Type B pancreatic cell (in vitro differentiated cells): ENCODE measurements at regions not wholly inside any gene's neighbourhood (a gene's known extent, or its start where the extent isn't known, plus 50 kb on each side); places are given as distances from the start of the nearest gene placed in this dataset.

Experiments used
- DNase-seq: peaks from one replicate; pipeline ENCODE4 v3.0.0; 2021; ENCODE audit warnings: mixed read lengths; ENCODE audit not compliant: unreplicated experiment; ENCODE audit errors: extremely low spot score
- H3K27ac Mint-ChIP-seq: 2 replicates; pipeline ENCODE4 v1.8.0; 2021; ENCODE audit warnings: mild to moderate bottlenecking, mixed read lengths
- H3K27me3 Mint-ChIP-seq: 2 replicates; pipeline ENCODE4 v1.8.0; 2021; ENCODE audit warnings: mixed read lengths
- H3K36me3 Mint-ChIP-seq: 2 replicates; pipeline ENCODE4 v1.8.0; 2021; ENCODE audit warnings: mixed read lengths
- H3K4me1 Mint-ChIP-seq: one replicate; pipeline ENCODE4 v1.8.0; 2021; ENCODE audit warnings: mixed read lengths; ENCODE audit not compliant: unreplicated experiment
- H3K4me3 Mint-ChIP-seq: 2 replicates; pipeline ENCODE4 v1.8.0; 2021; ENCODE audit warnings: mild to moderate bottlenecking, mixed read lengths
- H3K9me3 Mint-ChIP-seq: 2 replicates; pipeline ENCODE4 v1.8.0; 2021; ENCODE audit warnings: mixed read lengths
- TF ChIP-seq, protein P1 (sequence below): fragments of 200-600 bp; sonication (generic); conservative IDR thresholded peaks from 2 replicates; pipeline ENCODE4 v1.5.0; 2021; ENCODE audit warnings: antibody characterized with exemption, mild to moderate bottlenecking

DNA sequence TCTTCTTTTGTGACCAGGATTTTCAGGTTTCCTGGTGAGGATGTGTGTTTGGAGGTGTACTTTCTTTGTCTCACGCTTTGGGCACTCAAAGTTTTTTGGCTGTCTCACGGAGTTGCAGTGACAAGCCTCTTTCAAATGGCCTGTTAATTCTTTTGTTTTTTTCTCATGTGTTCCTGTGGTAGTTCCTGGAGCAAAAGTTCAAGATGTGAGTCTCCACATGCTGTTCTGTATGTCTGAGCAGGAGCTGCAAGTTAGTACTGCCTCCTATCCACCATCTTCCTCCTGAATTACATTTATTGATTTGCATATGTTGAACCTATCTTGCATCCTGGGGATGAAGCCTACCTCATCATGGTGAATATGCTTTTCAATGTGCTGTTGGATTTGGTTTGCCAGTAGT is 118.5 kb downstream of the VSIG4 start:
- H3K4me3 Mint-ChIP-seq: no peak overlapping the region
- TF ChIP-seq, protein P1, sequence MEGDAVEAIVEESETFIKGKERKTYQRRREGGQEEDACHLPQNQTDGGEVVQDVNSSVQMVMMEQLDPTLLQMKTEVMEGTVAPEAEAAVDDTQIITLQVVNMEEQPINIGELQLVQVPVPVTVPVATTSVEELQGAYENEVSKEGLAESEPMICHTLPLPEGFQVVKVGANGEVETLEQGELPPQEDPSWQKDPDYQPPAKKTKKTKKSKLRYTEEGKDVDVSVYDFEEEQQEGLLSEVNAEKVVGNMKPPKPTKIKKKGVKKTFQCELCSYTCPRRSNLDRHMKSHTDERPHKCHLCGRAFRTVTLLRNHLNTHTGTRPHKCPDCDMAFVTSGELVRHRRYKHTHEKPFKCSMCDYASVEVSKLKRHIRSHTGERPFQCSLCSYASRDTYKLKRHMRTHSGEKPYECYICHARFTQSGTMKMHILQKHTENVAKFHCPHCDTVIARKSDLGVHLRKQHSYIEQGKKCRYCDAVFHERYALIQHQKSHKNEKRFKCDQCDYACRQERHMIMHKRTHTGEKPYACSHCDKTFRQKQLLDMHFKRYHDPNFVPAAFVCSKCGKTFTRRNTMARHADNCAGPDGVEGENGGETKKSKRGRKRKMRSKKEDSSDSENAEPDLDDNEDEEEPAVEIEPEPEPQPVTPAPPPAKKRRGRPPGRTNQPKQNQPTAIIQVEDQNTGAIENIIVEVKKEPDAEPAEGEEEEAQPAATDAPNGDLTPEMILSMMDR: no peak
- H3K27ac Mint-ChIP-seq: peak overlapping the region; percentile 60
- no peaks in the 10 kb centered on the region for H3K27me3 Mint-ChIP-seq
- no peaks in the 10 kb centered on the region for H3K36me3 Mint-ChIP-seq
- DNase-seq: no peak
- H3K9me3 Mint-ChIP-seq: no peaks in the 10 kb centered on the region
- H3K4me1 Mint-ChIP-seq: no peaks in the 10 kb centered on the region

GRCh38 chrX:65920620-65921019 is 119.3 kb downstream of the VSIG4 start:
- Mint-ChIP-seq H3K27ac (peak overlapping the region; percentile 60), H3K9me3 (no peaks in the 10 kb centered on the region), H3K36me3 (no peaks in the 10 kb centered on the region), H3K4me3 (no peak overlapping the region), H3K4me1 (no peaks in the 10 kb centered on the region), H3K27me3 (no peaks in the 10 kb centered on the region)
- TF ChIP-seq, protein P1: no peak
- DNase-seq: no peak

DNA sequence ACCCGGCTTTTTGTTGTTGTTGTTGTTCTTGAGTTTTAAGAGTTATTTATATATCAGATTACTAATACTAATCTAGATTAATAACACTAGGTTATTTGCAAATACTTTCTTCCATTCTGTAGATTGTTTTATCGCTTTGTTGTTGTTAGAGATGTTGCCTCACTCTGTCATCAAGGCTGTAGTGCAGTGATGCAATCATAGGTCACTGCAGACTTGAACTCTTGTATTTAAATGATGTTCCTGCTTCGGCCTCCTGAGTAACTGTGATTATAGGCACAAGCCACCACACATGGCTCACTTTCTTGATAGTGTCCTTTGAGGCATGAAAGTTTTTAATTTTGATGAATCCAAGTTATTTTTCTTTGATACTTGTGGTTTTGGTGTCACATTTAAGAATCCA is 129.0 kb downstream of the VSIG4 start:
- no peak overlapping the region for H3K4me3 Mint-ChIP-seq
- no peak overlapping the region for H3K27ac Mint-ChIP-seq
- no peaks in the 10 kb centered on the region for H3K4me1 Mint-ChIP-seq
- H3K9me3 Mint-ChIP-seq: no peaks in the 10 kb centered on the region
- no peak for DNase-seq
- H3K27me3 Mint-ChIP-seq: no peaks in the 10 kb centered on the region
- TF ChIP-seq, protein P1: no peak
- no peaks in the 10 kb centered on the region for H3K36me3 Mint-ChIP-seq

- Mint-ChIP-seq H3K4me1 (no peaks in the 10 kb centered on the region), H3K9me3 (no peaks in the 10 kb centered on the region), H3K4me3 (no peak overlapping the region), H3K36me3 (no peaks in the 10 kb centered on the region), H3K27me3 (no peaks in the 10 kb centered on the region), H3K27ac (no peak overlapping the region)
- no peak for DNase-seq
- TF ChIP-seq, protein P1: no peak
These were observed 136.1 kb downstream of the VSIG4 start for GRCh38 chrX:65903750-65904149.

DNA sequence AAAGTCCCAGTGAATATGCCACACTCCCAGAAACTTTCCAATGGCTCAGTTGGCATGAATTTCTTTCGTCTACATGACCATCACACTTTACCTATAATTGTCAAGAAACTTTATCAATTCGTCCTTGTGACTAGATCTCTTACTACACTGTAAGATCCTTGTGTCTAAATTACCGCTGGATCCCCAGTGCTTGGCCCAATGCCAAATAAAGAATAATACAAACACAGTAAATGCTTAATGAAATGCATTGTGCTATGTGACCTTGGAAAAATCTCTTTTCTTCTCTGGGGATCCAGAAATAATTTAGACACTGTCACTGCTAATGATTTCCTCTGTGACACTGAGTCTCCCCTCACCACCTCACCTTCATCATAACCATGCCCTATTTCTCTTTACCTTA is 137.9 kb downstream of the VSIG4 start:
- Mint-ChIP-seq H3K27me3 (no peaks in the 10 kb centered on the region), H3K4me1 (no peaks in the 10 kb centered on the region), H3K4me3 (no peak overlapping the region), H3K9me3 (no peaks in the 10 kb centered on the region), H3K36me3 (no peaks in the 10 kb centered on the region), H3K27ac (no peak overlapping the region)
- TF ChIP-seq, protein P1: no peak
- no peak for DNase-seq
